Right ventricle myocardium superior (tissue), 1 donor: ENCODE measurements at regions not wholly inside any gene's neighbourhood (a gene's known extent, or its start where the extent isn't known, plus 50 kb on each side); places are given as distances from the start of the nearest gene placed in this dataset.
"Not testable (repeated sequence)": the region's sequence is repeated elsewhere in the genome, so short reads cannot be mapped to it uniquely, and the experiment has no call there.

Source experiments
- ATAC-seq: fragments of 200-7000 bp; cut with Tn5 transposase; one replicate; pipeline ENCODE4 v1.9.1; 2020; ENCODE audit warnings: mild to moderate bottlenecking; ENCODE audit not compliant: poor library complexity
- DNase-seq: peaks from one replicate; pipeline ENCODE4 v3.0.0-alpha.2; 2020
- intact Hi-C: fragments of 100-400 bp; cut with DNase I; formaldehyde crosslinking; loops from one replicate; pipeline ENCODE4 v1.11.2; 2022
- donor health status: DM: no; HTN: yes; CAD: no; lungs with severe emphysema.

DNA sequence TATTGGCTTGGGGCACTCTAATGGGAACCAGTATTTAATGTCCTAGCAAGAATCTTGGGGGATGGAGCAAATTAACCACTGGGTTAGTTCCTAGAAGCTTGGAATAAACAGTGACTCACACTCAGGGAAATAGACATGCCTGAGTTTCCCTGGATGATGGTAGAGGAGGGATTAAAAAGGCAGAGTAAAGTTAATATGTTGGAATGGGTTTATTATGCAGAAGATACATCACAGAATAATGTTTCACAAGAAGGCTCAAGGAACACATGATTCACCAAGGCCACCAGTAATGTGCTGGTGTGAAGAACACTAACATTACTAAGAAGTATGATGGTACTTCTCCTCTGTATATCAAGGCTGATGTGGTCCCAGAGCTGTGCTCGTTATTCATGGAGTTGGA, 752.9 kb upstream of the SEMA6A start:
- intact Hi-C loops = no loop called here
- no peak for ATAC-seq

DNA sequence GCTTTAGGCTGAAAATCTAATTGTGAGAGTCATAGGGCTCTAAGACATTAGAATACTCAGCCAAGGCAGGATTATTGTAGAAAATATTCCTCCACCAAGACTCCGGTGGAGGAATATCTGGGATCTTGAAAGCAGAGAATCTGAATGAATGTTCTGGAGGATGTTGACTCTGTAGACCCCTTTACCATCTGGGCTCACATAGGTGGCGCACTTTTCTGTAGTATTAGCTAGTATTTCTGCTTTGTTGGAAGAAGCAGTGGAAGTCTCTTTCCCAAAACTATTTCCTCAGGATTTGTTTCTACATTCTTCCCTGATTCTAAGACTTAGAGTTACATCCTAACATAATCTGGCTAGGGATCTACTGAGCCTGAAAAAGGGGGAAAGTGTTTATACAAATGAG, 752.4 kb upstream of the SEMA6A start:
- DNase-seq = no peak
- no peak for ATAC-seq
- intact Hi-C loops = no loop called here

More for the DNA sequence above, 752.9 kb upstream of the SEMA6A start:
- no peak for DNase-seq

DNA sequence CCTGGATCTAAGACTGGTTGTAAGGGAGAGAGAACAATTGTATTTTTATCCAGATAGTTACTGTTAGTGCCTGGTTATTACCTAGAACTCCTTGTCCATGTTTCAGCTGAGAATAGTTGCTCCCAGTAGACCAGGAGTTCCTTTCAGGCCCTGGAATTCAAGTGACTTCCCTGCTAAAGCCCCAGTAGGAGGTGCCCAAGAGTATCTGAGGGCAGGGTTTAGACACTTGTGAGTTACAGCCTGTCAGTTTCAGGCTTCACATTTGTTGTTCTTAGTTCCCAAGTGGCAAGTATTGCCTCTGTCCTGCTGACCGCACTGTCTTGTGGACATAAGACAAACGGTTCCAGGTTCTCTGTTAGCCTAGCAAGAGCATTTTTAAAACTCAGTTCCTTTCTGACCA, 743.9 kb upstream of the SEMA6A start:
- intact Hi-C loops = no loop called here
- ATAC-seq = no peak
- DNase-seq = no peak

DNA sequence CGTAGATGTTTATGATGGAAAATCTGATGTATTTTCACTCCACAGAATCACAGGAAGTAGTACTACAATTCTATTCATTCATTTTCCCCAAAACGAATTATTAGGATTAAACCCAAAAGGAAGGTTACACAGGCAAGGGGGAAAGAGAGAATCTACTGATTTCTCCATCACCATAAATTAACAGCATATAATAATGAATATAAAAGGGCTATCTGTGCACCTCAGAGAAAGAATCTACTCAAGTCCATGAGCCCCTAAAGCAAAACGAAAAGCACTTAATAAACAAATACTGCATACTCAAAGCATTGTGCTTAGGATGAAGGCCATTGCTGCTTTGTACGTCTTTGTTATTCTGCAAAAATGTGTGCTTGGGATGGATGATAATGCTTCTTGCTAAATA, 740.5 kb upstream of the SEMA6A start:
- ATAC-seq = no peak
- no peak for DNase-seq
- intact Hi-C loops = no loop called here

DNA sequence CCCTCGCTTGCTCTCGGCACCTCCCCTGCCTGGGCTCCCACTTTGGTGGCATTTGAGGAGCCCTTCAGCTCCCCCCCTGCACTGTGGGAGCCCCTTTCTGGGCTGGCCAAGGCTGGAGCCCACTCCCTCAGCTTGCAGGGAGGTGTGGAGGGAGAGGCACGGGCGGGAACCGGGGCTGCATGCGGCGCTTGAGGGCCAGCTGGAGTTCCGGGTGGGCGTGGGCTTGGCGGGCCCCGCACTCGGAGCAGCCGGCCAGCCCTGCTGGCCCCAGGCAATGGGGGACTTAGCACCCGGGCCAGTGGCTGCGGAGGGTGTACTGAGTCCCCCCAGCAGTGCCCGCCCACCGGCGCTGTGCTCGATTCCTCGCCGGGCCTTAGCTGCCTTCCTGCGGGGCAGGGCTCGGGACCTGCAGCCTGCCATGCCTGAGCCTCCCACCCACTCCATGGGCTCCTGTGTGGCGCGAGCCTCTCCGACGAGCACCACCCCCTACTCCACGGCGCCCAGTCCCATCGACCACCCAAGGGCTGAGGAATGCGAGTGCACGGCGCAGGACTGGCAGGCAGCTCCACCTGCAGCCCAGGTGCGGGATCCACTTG, 730.0 kb upstream of the SEMA6A start:
- DNase-seq, ATAC-seq, intact Hi-C loops: not testable (repeated sequence)

DNA sequence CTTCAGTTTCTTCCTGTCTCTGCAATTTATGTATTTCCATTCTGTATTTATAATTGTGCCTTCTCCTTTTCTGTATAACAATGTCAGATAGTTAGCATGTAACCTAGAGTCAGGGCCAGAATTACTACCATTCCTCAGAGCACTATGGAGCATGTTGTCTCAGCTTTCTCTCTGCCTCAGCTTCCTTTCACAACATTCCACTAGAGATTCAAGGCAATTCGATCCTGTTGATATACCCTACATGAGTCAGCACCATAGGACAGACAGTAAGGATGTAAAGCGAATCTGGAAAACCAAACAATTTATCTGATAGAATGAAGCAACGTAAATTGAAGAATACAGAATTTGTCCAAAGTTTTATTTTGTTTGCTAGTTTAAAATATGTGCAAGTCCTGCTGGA, 728.3 kb upstream of the SEMA6A start:
- ATAC-seq (no peak), DNase-seq (no peak)
- intact Hi-C loops = no loop called here

DNA sequence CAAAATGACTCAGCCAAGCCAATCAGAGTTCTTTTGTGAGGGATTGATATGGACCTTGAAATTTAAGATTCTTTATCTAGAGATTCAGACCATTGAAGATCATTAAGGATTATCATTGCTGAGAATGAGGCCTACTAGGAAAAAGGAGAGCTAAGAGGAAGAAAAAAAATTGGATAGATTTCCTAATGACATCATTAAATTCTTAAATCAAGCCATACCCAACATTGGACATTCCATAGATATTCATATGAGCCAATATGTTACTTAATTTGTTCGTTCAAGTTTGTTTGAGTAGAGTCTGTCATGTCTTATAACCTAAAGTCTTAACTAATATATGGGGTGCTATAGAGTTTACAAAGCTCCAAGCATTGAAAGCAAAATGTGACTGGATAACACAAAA, 727.9 kb upstream of the SEMA6A start:
- DNase-seq (no peak), ATAC-seq (no peak)
- intact Hi-C loops = no loop called here

DNA sequence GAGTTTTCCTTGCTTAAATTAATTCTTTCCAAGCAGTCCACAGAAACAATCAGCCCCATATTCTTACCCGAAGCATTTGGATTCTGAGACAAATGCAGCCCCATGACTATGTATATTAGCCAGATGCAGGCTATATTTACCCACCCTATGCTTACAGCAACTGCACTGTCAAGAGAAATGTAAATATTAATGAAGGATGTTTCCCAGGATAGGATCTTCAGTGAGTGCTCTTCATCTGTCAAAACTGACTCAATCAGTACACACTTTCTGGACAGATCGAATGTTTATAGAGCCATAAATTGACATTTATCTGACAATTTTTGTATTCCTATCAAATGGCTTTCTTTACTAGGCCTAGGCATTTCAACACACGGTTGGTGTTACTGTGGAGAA, 725.3 kb upstream of the SEMA6A start:
- intact Hi-C loops = no loop called here
- no peak for DNase-seq
- no peak for ATAC-seq

DNA sequence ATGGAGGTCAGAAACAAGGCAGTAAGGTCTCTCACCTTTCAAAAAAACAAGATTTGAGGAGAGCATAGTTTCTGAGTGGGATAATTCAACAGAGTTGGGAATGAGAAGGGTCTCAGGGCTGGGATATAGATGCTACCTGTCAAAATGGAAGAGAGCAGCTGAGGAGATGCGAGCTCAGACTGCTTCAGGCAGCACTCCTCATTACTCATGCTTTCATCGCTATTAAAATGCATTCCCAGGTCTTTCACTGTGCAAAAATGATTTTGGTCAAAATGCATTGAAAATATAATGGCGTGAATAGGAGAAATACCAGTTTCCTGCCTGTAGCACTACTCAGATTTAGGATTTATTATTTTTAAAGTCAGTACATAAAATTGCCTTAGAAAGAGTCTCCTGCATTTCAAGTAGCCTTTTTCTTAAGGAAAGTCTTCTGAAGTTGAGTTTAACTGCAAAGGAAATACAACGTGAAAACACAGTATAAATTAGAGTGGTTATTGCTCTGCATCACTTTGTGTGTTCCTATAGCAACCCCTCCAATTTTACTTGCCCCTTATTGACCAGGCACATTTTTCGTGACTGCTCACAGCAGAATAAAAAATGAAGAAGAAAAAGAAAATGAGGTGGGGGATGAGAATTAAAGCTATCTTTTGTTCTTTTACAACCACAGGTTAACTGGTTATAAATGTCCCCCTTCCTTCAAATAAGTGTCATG, 724.8 kb upstream of the SEMA6A start:
- DNase-seq = no peak
- intact Hi-C loops = no loop called here
- ATAC-seq = no peak

DNA sequence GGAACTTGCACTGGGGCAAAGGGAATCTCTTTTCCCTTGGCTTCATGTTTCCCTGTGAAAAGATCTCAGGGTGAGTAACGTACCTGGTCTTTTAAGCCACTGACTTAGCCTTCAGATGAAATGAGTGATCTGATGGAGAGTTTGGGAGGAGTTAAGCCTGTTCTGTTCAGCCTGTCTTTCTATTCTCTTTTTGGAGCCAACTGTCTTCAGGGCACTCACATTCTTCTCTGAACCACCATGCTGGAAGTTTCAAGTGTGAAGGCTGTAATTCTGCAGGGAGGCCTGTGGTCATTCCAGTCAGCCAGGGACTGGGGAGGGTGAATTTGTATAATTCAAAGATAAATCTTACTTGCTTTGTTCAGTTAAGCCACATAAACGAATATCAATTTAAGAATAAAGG, 722.2 kb upstream of the SEMA6A start:
- intact Hi-C loops = no loop called here
- no peak for ATAC-seq
- DNase-seq = no peak

DNA sequence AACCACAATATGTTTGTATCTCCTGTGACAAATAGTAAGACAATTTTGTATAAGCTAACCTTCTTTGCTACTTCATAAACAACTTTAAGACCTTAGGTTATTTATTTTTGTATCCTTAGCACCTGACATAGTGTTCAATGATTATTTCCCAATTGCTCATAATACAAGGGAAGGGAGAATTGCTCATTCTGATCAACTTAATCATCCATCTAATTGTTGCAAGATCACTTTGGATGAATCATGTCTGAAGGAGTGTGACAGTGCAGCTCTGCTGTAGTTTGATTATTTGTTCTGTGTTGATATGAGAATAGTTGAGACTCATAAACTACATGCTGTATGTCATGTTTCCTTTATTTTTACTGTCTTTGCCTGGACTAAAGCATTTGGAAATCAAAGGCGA, 721.3 kb upstream of the SEMA6A start:
- no peak for ATAC-seq
- intact Hi-C loops = no loop called here
- no peak for DNase-seq

DNA sequence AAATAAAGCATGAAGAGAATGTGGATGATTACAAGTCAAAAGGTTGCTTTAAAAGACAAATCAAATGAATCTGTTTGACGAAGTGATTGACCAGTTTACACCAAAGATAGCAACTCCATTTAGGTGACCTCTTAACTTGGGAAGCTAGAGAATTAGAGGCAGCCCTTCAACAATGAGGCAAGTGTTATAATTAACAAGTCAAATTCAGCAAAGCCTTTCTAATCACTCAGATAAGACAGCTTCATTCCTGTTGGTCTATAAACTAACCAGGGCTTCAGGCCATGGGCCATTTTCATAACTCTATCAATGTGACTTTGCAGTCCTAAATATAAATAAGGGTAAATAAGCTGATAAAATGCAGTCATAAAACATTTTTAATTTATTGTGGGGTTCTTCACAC, 712.2 kb upstream of the SEMA6A start:
- intact Hi-C loops = no loop called here
- peak; percentile 34 for ATAC-seq
- no peak for DNase-seq

DNA sequence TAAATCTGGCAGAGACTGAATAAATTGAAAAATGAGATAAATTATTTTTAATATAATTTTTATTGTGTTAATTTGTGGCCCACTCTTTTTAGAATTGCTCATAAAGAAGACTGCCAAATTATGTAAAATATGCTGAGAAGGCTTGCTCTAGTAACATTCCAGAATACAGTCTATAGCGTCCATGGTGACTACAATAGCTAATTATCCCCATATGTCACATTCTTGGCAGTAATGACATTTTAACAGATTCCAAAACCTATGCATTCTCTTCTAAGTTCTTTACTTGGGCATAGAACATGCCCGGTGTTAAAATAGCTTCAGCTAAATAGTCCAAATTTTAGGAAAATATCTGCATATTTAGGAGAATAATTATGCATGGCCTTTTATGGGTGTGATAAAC, 697.0 kb upstream of the SEMA6A start:
- ATAC-seq = no peak
- no peak for DNase-seq
- intact Hi-C loops = no loop called here

DNA sequence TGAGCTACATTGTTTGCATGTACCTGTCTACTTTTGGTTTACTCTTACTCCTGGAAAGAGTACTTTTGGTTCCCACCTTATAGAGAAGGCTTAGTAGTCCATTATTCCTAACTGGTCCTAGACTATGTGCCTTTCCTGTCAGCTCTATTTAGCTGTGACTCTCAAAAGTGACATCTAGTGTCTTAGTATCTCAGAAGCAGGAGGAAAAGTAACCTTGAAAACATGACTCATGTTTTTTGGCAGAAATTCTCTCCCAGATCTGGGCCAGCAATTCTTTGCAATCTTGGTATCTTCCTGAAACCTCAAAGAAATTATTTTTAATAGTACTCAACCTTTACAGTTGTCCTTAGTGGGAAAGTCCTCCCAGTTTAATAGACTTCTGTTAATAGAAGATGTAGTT, 691.7 kb upstream of the SEMA6A start:
- DNase-seq = no peak
- intact Hi-C loops = no loop called here
- ATAC-seq = no peak

DNA sequence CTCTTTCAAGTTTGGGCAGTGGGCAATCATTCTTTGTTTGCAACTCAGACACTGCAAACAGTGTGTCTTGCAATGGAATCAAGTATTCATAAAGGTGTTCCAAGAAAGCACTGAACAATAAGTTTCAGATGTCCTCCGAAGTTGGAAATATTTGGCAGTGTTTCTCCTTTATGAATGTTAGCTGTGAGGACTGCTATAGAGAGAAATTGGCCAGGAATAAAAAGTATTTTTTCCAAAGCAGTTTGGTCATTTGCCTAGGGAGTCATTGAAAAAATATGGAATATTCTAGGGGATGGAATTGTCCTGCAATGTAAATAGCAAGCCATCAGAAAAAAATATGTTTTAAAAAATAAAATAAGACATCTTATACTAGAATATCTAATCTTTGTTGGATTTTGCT, 688.6 kb upstream of the SEMA6A start:
- intact Hi-C loops = no loop called here
- DNase-seq = no peak
- ATAC-seq = no peak

DNA sequence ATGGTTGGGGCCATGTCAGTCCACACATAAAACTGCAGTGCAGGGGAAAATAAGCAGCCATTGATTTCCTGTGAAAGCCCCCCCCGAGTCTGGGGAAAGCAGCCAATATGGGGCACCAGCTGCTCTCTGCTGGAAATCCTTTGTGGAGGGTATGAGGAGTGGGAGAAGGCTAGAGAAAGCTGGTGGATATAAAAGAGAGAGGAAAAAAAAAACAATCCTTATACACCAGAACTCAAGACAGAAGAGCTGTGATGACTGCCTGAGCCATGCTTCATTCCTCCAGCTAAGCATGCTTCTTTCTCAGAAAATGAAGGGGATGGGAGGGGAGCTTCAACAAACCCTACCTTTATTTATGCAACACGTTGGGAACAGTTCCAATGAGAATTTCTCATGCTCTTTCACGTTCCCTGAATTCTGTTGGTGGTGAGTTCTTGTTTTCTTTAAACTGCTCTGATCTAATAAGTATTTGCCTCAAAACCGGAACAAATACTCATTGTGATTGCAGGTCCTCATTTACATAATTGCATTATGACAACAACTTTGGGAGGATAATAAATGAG, 688.0 kb upstream of the SEMA6A start:
- DNase-seq (no peak), ATAC-seq (no peak)
- intact Hi-C loops = no loop called here

DNA sequence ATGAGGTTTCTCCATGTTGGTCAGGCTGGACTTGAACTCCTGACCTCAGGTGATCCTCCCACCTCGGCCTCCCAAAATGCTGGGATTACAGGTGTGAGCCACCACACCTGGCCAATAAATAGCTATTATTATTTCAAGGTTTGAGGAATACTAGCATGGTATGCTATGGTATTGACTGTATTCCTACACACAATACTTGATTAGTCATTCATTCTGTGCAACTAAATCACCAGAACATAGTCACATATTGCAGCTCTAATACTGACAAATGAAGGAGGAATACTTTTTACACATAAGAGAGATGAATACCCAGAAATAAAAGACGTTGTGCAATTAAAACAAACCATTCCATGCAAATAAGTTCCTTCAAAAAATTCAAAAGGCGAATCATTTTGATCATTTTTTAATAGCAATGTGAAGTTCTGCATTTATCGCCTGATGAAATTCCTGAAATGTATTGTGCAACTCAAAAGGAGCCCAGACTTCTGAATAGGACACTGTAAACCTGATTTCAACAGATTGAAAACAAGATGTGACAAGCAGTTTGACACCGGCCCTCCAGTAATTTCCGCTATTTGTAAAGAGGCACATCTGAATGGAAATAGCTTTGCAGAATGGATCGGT, 687.4 kb upstream of the SEMA6A start:
- intact Hi-C loops = no loop called here
- no peak for DNase-seq
- no peak for ATAC-seq

DNA sequence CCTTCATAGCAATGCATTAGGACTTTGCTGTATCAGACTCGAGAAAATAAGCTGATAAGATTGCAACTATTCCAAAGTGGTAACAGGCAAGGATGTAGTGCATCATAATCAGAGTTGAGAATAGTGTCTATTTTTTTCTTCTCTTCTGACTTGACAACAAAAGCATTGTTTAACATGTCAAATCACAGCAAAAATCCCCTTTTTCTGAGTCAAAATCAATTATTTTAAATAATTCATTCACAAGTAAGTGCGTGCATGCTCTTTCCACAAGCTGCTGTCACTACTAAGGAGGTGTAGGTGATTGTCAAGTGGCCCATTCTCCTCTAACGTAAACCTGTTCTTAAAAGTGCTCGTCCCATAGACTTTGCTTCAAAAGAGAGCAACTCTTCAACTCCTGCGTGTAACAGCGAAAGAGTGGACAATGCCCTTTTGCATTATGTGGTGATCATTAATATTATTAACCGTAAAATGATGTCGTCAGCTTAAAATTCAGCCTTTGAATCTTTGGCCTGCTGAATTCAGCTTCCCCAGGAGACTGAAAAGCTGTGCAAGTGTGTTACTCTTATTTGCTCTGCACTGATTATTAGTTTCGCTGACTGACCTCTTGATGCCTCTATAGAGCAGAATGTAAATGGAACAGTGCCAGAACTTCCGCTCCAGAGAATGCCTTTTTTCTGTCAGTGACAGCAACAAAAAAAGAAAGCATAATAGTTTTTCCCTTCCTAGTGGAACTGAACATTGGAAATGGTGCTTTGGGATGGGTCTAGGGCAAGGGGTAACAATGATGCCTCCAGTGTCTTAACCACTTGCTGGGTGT, 680.8 kb upstream of the SEMA6A start:
- intact Hi-C loops = no loop called here
- ATAC-seq (no peak), DNase-seq (no peak)

DNA sequence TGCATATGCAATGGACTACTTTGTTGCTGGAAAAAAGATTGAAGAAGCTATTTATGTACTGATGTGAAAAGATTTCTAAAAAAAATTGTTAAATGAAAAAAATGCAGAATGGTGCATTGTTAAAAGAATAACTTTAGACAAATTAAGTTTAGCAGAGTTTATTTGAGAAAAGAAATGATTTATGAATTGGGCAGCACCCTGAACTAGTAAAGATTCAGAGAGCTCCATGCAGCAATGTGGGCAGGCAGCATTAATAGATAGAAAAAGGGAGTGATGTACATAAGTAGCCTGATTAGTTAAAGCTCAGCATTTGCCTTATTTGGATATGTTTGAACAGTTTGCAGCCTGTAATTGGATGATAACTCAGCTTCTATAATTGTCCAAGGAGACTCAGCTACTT, 677.9 kb upstream of the SEMA6A start:
- intact Hi-C loops = no loop called here
- DNase-seq (no peak), ATAC-seq (no peak)
